ENCODE measurements at regions not wholly inside any gene's neighbourhood (a gene's known extent, or its start where the extent isn't known, plus 50 kb on each side); places are given as distances from the start of the nearest gene placed in this dataset.

DNA sequence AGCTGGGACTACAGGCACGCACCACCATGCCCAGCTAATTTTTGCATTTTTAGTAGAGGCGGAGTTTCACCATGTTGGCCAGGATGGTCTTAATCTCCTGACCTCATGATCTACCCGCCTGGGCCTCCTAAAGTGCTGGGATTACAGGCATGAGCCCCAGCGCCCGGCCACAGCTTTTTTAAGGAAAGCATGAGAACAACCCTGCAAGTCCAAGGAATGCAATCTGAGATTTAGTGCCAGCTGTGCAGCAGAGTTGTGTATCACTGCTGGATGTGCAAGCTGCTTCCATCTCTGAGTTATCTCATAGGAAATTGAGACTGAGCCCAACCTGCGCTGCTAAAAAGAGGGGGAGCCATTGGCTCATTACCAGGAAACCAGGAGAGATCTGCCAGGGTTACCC lies 399.9 kb upstream of the CYRIA start:
- no peak for TF ChIP-seq ZNF701 (tag by site-specific recombination; IDR thresholded peaks at IDR 0.05)
- TF ChIP-seq ZNF24 (tag by site-specific recombination; IDR thresholded peaks at IDR 0.05), result no peak
- TF ChIP-seq, protein P1, sequence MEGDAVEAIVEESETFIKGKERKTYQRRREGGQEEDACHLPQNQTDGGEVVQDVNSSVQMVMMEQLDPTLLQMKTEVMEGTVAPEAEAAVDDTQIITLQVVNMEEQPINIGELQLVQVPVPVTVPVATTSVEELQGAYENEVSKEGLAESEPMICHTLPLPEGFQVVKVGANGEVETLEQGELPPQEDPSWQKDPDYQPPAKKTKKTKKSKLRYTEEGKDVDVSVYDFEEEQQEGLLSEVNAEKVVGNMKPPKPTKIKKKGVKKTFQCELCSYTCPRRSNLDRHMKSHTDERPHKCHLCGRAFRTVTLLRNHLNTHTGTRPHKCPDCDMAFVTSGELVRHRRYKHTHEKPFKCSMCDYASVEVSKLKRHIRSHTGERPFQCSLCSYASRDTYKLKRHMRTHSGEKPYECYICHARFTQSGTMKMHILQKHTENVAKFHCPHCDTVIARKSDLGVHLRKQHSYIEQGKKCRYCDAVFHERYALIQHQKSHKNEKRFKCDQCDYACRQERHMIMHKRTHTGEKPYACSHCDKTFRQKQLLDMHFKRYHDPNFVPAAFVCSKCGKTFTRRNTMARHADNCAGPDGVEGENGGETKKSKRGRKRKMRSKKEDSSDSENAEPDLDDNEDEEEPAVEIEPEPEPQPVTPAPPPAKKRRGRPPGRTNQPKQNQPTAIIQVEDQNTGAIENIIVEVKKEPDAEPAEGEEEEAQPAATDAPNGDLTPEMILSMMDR (tag by site-specific recombination; IDR thresholded peaks at IDR 0.05), result no peak
- no peak for TF ChIP-seq ZNF629 (tag by site-specific recombination; IDR thresholded peaks at IDR 0.05)
- TF ChIP-seq, protein P2, sequence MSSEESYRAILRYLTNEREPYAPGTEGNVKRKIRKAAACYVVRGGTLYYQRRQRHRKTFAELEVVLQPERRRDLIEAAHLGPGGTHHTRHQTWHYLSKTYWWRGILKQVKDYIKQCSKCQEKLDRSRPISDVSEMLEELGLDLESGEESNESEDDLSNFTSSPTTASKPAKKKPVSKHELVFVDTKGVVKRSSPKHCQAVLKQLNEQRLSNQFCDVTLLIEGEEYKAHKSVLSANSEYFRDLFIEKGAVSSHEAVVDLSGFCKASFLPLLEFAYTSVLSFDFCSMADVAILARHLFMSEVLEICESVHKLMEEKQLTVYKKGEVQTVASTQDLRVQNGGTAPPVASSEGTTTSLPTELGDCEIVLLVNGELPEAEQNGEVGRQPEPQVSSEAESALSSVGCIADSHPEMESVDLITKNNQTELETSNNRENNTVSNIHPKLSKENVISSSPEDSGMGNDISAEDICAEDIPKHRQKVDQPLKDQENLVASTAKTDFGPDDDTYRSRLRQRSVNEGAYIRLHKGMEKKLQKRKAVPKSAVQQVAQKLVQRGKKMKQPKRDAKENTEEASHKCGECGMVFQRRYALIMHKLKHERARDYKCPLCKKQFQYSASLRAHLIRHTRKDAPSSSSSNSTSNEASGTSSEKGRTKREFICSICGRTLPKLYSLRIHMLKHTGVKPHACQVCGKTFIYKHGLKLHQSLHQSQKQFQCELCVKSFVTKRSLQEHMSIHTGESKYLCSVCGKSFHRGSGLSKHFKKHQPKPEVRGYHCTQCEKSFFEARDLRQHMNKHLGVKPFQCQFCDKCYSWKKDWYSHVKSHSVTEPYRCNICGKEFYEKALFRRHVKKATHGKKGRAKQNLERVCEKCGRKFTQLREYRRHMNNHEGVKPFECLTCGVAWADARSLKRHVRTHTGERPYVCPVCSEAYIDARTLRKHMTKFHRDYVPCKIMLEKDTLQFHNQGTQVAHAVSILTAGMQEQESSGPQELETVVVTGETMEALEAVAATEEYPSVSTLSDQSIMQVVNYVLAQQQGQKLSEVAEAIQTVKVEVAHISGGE (tag by site-specific recombination; conservative IDR thresholded peaks at IDR 0.05; ENCODE audit: low read depth), result no peak
